Chondrocyte (in vitro differentiated cells): ENCODE measurements at regions not wholly inside any gene's neighbourhood (a gene's known extent, or its start where the extent isn't known, plus 50 kb on each side); places are given as distances from the start of the nearest gene placed in this dataset.

Experiments
- DNase-seq: peaks from one replicate; pipeline ENCODE4 v3.0.0; 2021; ENCODE audit warnings: mixed read lengths, low spot score
- H3K27ac Mint-ChIP-seq: one replicate; pipeline ENCODE4 v1.8.0; 2021; ENCODE audit warnings: mild to moderate bottlenecking, moderate library complexity, mixed read lengths; ENCODE audit not compliant: unreplicated experiment
- H3K27me3 Mint-ChIP-seq: 2 replicates; pipeline ENCODE4 v1.8.0; 2021; ENCODE audit warnings: low read depth, mixed read lengths
- H3K36me3 Mint-ChIP-seq: 2 replicates; pipeline ENCODE4 v1.8.0; 2021; ENCODE audit warnings: low read depth, mixed read lengths
- H3K4me1 Mint-ChIP-seq: 2 replicates; pipeline ENCODE4 v1.8.0; 2021; ENCODE audit warnings: low read depth, mild to moderate bottlenecking, mixed read lengths
- H3K4me3 Mint-ChIP-seq: one replicate; pipeline ENCODE4 v1.8.0; 2021; ENCODE audit warnings: mild to moderate bottlenecking, moderate library complexity, mixed read lengths; ENCODE audit not compliant: unreplicated experiment
- H3K9me3 Mint-ChIP-seq: 2 replicates; pipeline ENCODE4 v1.8.0; 2021; ENCODE audit warnings: low read depth, mixed read lengths
- TF ChIP-seq, protein P1 (sequence below): fragments of 200-600 bp; sonication (generic); IDR thresholded peaks from 2 replicates; pipeline ENCODE4 v1.5.0; 2021; ENCODE audit warnings: antibody characterized with exemption, mild to moderate bottlenecking, moderate library complexity

DNA sequence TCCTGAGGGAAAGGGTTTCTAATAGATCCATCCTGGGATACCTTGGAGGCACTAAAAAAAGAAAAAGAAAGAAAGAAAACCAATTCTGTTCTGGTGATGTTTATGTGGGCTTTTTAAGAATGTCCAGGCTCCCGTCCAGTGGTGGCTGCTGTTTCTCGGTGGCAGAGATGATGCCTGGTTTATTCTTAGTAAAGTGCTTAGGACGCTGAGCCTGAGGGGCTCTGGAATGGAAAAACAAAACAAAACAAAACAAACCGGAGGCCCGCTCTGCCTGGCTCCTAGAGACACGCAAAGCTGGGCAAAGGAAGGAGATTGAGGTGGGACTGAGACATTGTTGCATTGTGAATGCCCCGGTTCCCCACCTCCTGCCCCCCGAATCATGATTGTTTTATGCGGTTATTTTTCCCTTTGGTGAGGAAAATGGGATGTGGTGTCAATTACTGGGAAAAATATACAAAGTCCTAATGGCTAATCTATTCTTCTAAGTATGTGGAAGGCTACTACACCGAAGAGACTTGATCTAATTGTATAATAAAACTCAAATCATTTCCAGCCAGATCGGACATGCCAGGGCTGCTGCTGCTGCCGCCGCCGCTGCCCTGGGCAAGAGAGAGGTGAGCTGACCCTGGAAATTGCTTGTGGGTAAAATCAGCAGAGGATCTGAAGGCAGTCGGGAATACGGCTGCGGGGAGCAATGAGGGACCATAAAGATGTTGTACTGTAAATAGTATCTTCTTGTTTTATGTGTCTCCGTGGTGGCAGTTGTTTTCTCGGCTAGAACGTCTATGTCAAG, 644.9 kb downstream of the CCDC171 start:
- no peak for DNase-seq
- TF ChIP-seq, protein P1, sequence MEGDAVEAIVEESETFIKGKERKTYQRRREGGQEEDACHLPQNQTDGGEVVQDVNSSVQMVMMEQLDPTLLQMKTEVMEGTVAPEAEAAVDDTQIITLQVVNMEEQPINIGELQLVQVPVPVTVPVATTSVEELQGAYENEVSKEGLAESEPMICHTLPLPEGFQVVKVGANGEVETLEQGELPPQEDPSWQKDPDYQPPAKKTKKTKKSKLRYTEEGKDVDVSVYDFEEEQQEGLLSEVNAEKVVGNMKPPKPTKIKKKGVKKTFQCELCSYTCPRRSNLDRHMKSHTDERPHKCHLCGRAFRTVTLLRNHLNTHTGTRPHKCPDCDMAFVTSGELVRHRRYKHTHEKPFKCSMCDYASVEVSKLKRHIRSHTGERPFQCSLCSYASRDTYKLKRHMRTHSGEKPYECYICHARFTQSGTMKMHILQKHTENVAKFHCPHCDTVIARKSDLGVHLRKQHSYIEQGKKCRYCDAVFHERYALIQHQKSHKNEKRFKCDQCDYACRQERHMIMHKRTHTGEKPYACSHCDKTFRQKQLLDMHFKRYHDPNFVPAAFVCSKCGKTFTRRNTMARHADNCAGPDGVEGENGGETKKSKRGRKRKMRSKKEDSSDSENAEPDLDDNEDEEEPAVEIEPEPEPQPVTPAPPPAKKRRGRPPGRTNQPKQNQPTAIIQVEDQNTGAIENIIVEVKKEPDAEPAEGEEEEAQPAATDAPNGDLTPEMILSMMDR: no peak
- Mint-ChIP-seq H3K36me3 (no peaks in the 10 kb centered on the region), H3K27me3 (no peaks in the 10 kb centered on the region), H3K4me1 (peaks cover 78% of the 10 kb centered on the region), H3K9me3 (no peaks in the 10 kb centered on the region), H3K27ac (peak overlapping the region; percentile 89), H3K4me3 (peak overlapping the region; percentile 31)

DNA sequence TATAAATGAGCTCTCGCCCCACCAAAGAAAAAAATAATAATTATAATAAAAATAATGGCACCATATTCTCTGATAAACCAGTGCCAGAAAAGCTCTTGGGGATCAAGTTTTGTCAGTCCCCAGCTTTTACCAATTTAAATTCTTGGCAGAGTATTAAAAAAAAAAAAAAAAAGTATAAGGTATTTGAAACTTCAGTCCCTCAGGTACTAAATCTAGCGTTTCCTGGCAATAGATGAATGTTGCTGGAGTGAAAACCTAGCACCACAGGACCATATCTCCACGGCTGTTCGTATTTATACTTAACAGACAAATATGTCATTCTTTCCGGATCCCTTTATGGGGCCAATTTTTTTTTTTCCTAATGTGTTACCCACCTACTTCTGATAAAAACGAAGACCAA, 646.2 kb downstream of the CCDC171 start:
- Mint-ChIP-seq H3K27me3 (no peaks in the 10 kb centered on the region), H3K9me3 (no peaks in the 10 kb centered on the region), H3K4me3 (no peak overlapping the region), H3K4me1 (peaks cover 80% of the 10 kb centered on the region), H3K36me3 (no peaks in the 10 kb centered on the region), H3K27ac (no peak overlapping the region)
- DNase-seq: no peak
- TF ChIP-seq, protein P1: no peak

DNA sequence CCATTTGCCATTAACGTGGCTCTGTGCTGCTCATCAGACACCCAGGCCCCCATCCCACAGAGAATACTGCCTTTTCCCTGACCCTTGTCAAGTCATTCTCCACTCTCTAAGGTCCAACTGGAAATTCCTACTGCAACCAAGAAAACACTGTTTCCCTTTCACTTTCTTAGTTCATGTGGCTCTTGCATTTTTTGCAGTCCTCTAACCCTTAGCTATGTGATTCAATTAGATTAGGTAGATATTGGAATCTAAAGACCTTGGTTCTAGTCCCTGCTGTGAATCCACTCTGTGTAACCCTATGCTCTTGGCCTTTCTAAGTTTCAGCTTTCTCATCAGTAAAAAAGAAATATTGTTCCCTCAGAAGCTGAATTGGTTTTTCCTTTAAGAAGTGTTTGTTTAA, 649.4 kb downstream of the CCDC171 start:
- TF ChIP-seq, protein P1: no peak
- H3K27me3 Mint-ChIP-seq: no peaks in the 10 kb centered on the region
- peaks cover 76% of the 10 kb centered on the region for H3K4me1 Mint-ChIP-seq
- H3K27ac Mint-ChIP-seq: peak overlapping the region; percentile 70
- no peak overlapping the region for H3K4me3 Mint-ChIP-seq
- no peaks in the 10 kb centered on the region for H3K9me3 Mint-ChIP-seq
- no peak for DNase-seq
- H3K36me3 Mint-ChIP-seq: no peaks in the 10 kb centered on the region

- no peak for DNase-seq
- TF ChIP-seq, protein P1: no peak
- H3K27me3 Mint-ChIP-seq: no peaks in the 10 kb centered on the region
- H3K4me1 Mint-ChIP-seq: peaks cover 71% of the 10 kb centered on the region
- H3K4me3 Mint-ChIP-seq: no peak overlapping the region
- no peaks in the 10 kb centered on the region for H3K36me3 Mint-ChIP-seq
- H3K9me3 Mint-ChIP-seq: no peaks in the 10 kb centered on the region
- H3K27ac Mint-ChIP-seq: peak overlapping the region; percentile 89
Measured at GRCh38 chr9:16202914-16203728, 650.3 kb downstream of the CCDC171 start.

DNA sequence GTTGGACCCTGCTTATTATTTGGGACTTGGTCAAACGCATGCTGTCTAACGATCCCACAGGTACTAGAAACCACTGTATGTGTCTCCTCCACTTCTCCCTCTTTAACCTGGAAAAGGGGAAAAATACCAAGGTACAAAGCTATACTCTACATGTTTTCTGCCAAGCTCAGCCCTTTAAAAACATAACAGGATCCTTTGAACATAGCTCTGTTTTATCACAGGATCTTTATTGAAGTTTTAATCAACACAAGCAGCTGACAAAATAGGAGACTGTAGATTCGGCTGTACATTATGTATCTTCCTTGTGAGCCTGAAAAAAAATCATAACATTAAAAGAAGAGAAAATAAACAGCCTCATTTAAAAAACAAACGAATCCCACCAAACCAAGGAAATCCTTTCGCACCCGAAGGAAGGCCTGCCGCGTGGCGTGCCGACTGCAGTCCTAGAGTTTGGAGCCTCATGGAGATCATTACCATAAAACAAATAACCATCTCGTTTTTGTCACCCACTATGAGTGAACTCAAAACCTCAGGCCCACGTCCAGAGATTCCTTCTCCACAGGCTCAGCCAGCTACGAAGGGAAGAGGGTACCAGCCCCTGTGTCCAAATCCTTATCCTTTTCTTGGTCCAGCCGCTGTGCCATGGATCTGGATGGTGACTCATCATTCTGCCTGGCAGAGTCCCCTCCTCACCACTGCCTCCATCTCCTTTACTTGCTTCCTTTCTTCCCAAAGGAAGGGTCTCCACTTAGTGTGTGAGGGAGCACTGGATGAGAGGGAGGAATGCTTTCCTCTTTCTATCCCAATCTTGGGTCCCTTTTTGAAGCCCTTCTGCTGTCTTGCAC, 651.1 kb downstream of the CCDC171 start:
- no peaks in the 10 kb centered on the region for H3K36me3 Mint-ChIP-seq
- H3K4me1 Mint-ChIP-seq: peaks cover 64% of the 10 kb centered on the region
- no peaks in the 10 kb centered on the region for H3K9me3 Mint-ChIP-seq

More for the DNA sequence above, 651.1 kb downstream of the CCDC171 start:
- TF ChIP-seq, protein P1: no peak
- Mint-ChIP-seq H3K4me3 (no peak overlapping the region), H3K27ac (peak overlapping the region; percentile 89), H3K27me3 (no peaks in the 10 kb centered on the region)
- no peak for DNase-seq
